Heart right ventricle (tissue), 16 donors: ENCODE measurements at regions not wholly inside any gene's neighbourhood (a gene's known extent, or its start where the extent isn't known, plus 50 kb on each side); places are given as distances from the start of the nearest gene placed in this dataset.

Experiments used
- ATAC-seq, 8 donors: fragments of 200-7000 bp; cut with Tn5 transposase; one replicate each; pipeline ENCODE4 v1.9.1; 2020; ENCODE audit warnings: mild to moderate bottlenecking in 8 of 8, moderate library complexity in 8 of 8, moderate number of reproducible peaks in 1 of 8
- DNase-seq, 2 donors: peaks; one replicate each; pipeline ENCODE4 v3.0.0-alpha.2; 2020
- H3K27ac ChIP-seq, 10 donors: fragments of 200-600 bp; sonication (generic) in 2 of 10; one replicate each; pipeline versions ENCODE4 v1.5.0 to v1.8.0; 2020 to 2022; ENCODE audit warnings: mild to moderate bottlenecking in 3 of 10
- H3K27me3 ChIP-seq, 7 donors: fragments of 200-600 bp; one replicate each; pipeline ENCODE4 v1.8.0; 2021 to 2022; ENCODE audit warnings: mild to moderate bottlenecking in 2 of 7
- H3K36me3 ChIP-seq, 9 donors: fragments of 200-600 bp; sonication (generic) in 1 of 9; one replicate each; pipeline versions ENCODE4 v1.5.0 to v1.8.0; 2020 to 2022; ENCODE audit warnings: mild to moderate bottlenecking in 2 of 9
- H3K4me1 ChIP-seq, 9 donors: fragments of 200-600 bp; sonication (generic) in 1 of 9; one replicate each; pipeline versions ENCODE4 v1.5.0 to v1.8.0; 2020 to 2022; ENCODE audit warnings: mild to moderate bottlenecking in 4 of 9
- H3K4me3 ChIP-seq, 10 donors: fragments of 200-600 bp; sonication (generic) in 2 of 10; one replicate each; pipeline versions ENCODE4 v1.5.0 to v1.8.0; 2020 to 2022; ENCODE audit warnings: mild to moderate bottlenecking in 7 of 10, moderate library complexity in 2 of 10
- H3K9me3 ChIP-seq, 11 donors: fragments of 200-600 bp in 10 of 11; sonication (generic) in 2 of 11; one replicate each; pipeline versions ENCODE4 v1.5.0 to v1.8.0; 2013 to 2022; ENCODE audit warnings: mild to moderate bottlenecking in 2 of 11, control low read depth in 1 of 11, moderate library complexity in 1 of 11
- CTCF ChIP-seq, 9 donors: fragments of 200-600 bp; sonication (generic) in 2 of 9; IDR thresholded peaks; one replicate each; pipeline versions ENCODE4 v1.5.0 to v1.8.0; 2021 to 2022; ENCODE audit warnings: antibody characterized with exemption in 9 of 9, mild to moderate bottlenecking in 5 of 9, moderate library complexity in 1 of 9
- WGBS, 2 donors: extraction: QIAGEN DNeasy Blood & Tissue Kit; methylation state at CpG; one replicate each; pipeline ENCODE4 v1.1.7; 2013; ENCODE audit warnings: inconsistent platforms in 1 of 2; 5-methylcytosine and 5-hydroxymethylcytosine counted together
- intact Hi-C, 10 donors: fragments of 100-400 bp; cut with DNase I; formaldehyde crosslinking; loops; one replicate each; pipeline versions ENCODE4 v1.11.1 to v1.14.2; 2022
- donor health status: Arrhythmogenic right ventricular cardiomyopathy.
- donor health status: ischemic (EF 13 %, LVEDD 7.1; RV severe dilation, severe dysfunction).
- donor health status: healthy with polysubstance abuse.
- donor health status: DM: no; HTN: yes; CAD: no.
- donor health status: DM: no; HTN: no; CAD: no.
- donor health status: ischemic (EF 25% LVEDD 6.9; RV normal size, moderate dysfunction).
- donor health status: ischemic (EF 25% LVEDD 5.7; RV mildly dilated, moderate dysfunction).
- donor health status: healthy.
- donor health status: DM: yes; HTN: yes; CAD: no.
- donor health status: Ischemic cardiomyopathy.
- donor health status: ischemic (EF 35%, LVEDD 5.7; RV mildly dilated, moderate dysfunction).
- donor health status: nonischemic (EF 11% LVEDD 7.7; RV severe dilation, severe dysfunction).
- donor health status: DM: yes; HTN: yes; CAD: no.
- donor health status: PGD.
- donor health status: ischemic (EF 29% LVEDD 5.4; RV normal size, mild dysfunction).
- donor health status: nonischemic (EF 23%, LVEDD 6.1; RV moderate dilation, normal function).

- H3K27ac ChIP-seq = no peak overlapping the region
- H3K27me3 ChIP-seq = no peaks in the 10 kb centered on the region
Measured at GRCh38 chr16:26261621-26262020, 569.9 kb downstream of the HS3ST4 start.

GRCh38 chr16:26263406-26263805 is 571.6 kb downstream of the HS3ST4 start:
- TF ChIP-seq CTCF (IDR thresholded peaks at IDR 0.05) = no peak
- ATAC-seq (no peak), DNase-seq (no peak)
- WGBS, 2 donors = 44 to 47% methylated on average over 2 of the region's 2 CpGs
- Histone ChIP-seq H3K4me3 (no peak overlapping the region), H3K4me1 (no peaks in the 10 kb centered on the region), H3K27me3 (no peaks in the 10 kb centered on the region), H3K9me3 (peaks cover 0 to 7% (median 0%) of the 10 kb centered on the region in 11 donors), H3K36me3 (no peaks in the 10 kb centered on the region), H3K27ac (no peak overlapping the region)
- intact Hi-C loops = no loop called here

More at GRCh38 chr16:26261621-26262020, 569.9 kb downstream of the HS3ST4 start:
- no peak for DNase-seq
- TF ChIP-seq CTCF (IDR thresholded peaks at IDR 0.05) = no peak
- ATAC-seq = no peak
- WGBS, 2 donors = 75 to 82% methylated on average over 2 of the region's 2 CpGs
- Histone ChIP-seq H3K9me3 (peaks cover 0 to 7% (median 0%) of the 10 kb centered on the region in 11 donors), H3K36me3 (no peaks in the 10 kb centered on the region), H3K4me1 (no peaks in the 10 kb centered on the region), H3K4me3 (no peak overlapping the region)
- intact Hi-C loops = no loop called here

- Histone ChIP-seq H3K4me3 (no peak overlapping the region), H3K9me3 (peaks cover 0 to 3% (median 0%) of the 10 kb centered on the region in 11 donors), H3K27ac (no peak overlapping the region), H3K4me1 (no peaks in the 10 kb centered on the region), H3K36me3 (no peaks in the 10 kb centered on the region), H3K27me3 (no peaks in the 10 kb centered on the region)
- intact Hi-C loops = no loop called here
- TF ChIP-seq CTCF (IDR thresholded peaks at IDR 0.05) = no peak
- ATAC-seq (no peak), DNase-seq (no peak)
- 74 to 87% methylated on average over 3 of the region's 3 CpGs for WGBS, 2 donors
Measured at GRCh38 chr16:26267641-26268040, 575.9 kb downstream of the HS3ST4 start.

GRCh38 chr16:26269673-26270072 is 577.9 kb downstream of the HS3ST4 start:
- Histone ChIP-seq H3K4me3 (no peak overlapping the region), H3K36me3 (no peaks in the 10 kb centered on the region), H3K4me1 (no peaks in the 10 kb centered on the region)

More at GRCh38 chr16:26269673-26270072, 577.9 kb downstream of the HS3ST4 start:
- Histone ChIP-seq H3K27me3 (no peaks in the 10 kb centered on the region), H3K9me3 (peaks cover 0 to 3% (median 0%) of the 10 kb centered on the region in 11 donors), H3K27ac (no peak overlapping the region)
- intact Hi-C loops = no loop called here
- no peak for DNase-seq
- ATAC-seq = no peak
- TF ChIP-seq CTCF (IDR thresholded peaks at IDR 0.05) = no peak
